COLO668 (cell line): ENCODE measurements at regions not wholly inside any gene's neighbourhood (a gene's known extent, or its start where the extent isn't known, plus 50 kb on each side); places are given as distances from the start of the nearest gene placed in this dataset.
"Not testable (repeated sequence)": the region's sequence is repeated elsewhere in the genome, so short reads cannot be mapped to it uniquely, and the experiment has no call there.

Experiments
- DNase-seq: peaks from one replicate; lab custom pipeline; 2025; ENCODE audit not compliant: unreplicated experiment; lab: John Stamatoyannopoulos, UW

DNA sequence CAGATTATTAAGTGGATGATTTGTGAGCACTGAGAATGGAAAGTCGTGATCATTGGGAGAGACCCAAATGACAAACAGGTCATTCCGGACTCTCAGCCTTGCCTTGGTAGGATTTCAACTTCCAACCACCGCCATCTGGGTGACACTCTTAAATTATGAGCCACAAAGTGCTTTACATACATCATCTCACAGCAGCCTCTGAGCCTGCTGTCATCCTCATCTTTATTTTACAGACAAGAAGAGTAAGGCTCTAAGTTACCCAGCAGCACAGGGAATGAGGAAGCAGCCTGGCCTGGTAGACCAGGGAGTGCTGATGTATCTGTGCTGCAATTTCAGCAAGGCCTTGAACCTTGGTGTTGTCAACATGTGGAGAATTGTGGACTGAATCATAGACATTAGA lies 105.8 kb upstream of the TRIM2 start:
- no peak for DNase-seq

DNA sequence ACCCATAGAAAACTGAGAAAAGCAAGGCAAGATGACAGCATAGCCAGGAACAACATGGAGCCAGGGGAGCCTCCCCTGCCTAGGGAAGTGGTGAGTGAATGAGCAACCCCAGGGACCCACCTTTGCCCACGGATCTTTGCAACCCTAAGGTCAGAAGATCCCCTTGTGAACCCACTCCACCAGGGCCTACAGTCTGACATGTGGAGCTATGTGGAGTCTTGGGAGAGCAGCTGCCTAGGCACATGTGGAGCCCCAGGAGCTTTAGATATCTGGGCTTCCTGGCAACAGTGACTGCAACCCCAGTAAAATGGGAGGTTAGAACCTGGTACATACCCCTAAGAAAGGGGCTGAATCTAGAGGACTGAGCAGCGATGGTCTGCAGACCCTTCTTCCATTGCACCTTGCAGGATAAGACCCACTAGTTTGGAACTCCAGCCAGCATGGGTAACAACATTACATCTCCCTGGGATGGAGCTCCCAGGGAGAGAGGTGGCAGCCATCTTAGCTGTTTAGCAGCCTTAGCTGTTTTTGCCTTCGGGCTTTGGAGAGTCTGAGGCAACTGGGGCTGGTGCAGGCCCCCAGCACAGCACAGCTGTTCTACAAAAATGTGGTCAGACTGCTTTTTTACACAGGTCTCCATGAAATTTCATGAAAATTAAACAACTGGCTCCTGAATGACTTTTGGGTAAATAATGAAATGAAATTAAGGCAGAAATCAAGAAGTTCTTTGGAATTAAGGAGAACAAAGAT lies 104.7 kb upstream of the TRIM2 start:
- DNase-seq, result no peak

- not testable (repeated sequence) for DNase-seq
Measured at GRCh38 chr4:153106736-153107135, 97.5 kb upstream of the TRIM2 start.

- no peak for DNase-seq
Measured at GRCh38 chr4:153107246-153107645, 97.0 kb upstream of the TRIM2 start.

GRCh38 chr4:153109296-153109849 lies 94.9 kb upstream of the TRIM2 start:
- no peak for DNase-seq

GRCh38 chr4:153110739-153111138 lies 93.5 kb upstream of the TRIM2 start:
- no peak for DNase-seq

GRCh38 chr4:153111426-153112040 lies 92.7 kb upstream of the TRIM2 start:
- DNase-seq, result peak; percentile 36

- DNase-seq, result peak; percentile 64
Measured at GRCh38 chr4:153112041-153112441, 92.2 kb upstream of the TRIM2 start.

- DNase-seq, result no peak
Measured at GRCh38 chr4:153113061-153113837, 91.0 kb upstream of the TRIM2 start.

- DNase-seq, result no peak
Measured at GRCh38 chr4:153113838-153114105, 90.5 kb upstream of the TRIM2 start.

DNA sequence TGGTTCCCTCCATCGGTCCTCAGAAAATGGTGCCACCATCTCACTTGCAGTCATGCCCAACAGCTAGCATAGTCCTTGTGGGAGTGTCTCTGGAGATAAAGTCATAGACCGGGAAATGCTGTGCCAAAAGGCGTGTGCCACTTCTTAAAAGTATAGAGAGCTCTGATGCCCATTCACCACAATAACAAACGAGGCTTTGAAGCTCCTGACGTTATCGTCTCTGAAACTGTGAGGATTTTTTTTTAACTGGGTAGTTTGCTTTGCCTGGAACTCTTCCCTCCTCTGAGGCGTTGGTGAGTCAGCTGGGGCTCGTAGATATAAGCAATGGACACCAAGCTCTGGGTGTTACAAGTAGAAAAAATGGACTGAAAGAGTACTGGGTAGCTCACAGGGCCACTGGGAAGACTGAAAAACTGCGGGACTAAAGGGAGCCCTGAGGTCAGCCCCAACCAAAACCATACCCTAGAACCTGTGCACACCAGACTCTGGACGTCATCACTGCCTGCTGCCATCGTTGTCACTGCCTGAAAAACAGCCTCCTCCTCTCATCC lies 89.4 kb upstream of the TRIM2 start:
- no peak for DNase-seq

GRCh38 chr4:153115322-153116290 lies 88.6 kb upstream of the TRIM2 start:
- DNase-seq, result no peak

- no peak for DNase-seq
Measured at GRCh38 chr4:153116291-153116680, 88.0 kb upstream of the TRIM2 start.

- DNase-seq, result no peak
Measured at GRCh38 chr4:153116801-153117200, 87.4 kb upstream of the TRIM2 start.

DNA sequence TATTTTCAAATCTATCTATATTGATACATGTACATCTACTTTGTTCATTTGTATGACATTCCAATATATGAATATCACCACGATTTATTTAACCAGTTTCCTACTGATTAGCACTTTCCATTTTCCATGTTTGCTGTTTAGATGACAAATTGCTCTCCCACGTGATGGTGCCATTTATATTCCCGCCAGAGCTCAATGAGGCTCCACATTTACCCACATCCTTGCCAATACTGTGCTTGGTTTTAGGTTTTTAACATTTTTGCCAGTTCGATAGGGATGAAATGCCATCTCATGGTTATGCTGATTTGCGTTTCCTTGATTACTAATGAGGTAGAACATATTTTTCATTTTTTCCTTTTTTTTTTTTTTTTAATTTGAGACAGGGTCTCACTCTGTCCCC lies 86.7 kb upstream of the TRIM2 start:
- DNase-seq, result no peak

- no peak for DNase-seq
Measured at GRCh38 chr4:153119626-153120025, 84.6 kb upstream of the TRIM2 start.

DNA sequence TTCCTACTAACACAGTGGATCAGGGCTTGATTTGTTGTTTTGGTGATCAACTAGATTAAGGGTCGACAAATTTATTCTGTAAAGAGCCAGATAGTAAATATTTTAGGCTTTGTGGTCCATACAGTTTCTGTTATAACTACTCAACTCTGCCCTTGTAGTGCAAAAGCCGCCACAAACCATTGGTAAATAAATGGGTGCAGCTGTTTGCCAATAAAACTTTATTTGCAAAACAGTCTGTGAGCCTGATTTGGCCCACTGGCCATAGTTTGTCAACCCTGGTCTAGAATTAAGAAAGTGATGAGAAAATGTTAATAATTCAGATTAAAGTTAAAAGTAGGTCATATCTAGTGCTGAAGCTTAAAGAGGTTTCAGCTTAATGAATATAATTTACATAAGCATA lies 84.0 kb upstream of the TRIM2 start:
- no peak for DNase-seq

DNA sequence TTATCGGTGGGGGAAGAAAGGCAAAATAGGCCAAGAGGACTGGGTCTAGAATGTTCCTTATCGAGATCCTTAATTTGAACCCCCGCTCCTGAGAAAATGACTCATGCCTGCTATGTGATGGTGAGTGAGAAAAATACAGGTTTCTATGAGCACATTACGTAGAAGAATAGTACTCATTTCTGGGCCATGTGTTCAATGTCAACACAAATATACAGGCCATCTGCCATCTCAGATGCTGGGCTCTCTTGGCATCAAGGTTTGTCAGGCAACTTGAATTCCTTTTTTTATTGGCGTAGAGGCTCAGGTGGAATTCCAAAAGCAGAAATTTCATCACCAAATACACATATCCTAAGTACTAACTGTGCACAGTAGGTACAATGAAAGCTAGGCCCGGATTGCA lies 81.4 kb upstream of the TRIM2 start:
- DNase-seq, result no peak

GRCh38 chr4:153126137-153126536 lies 78.1 kb upstream of the TRIM2 start:
- no peak for DNase-seq

DNA sequence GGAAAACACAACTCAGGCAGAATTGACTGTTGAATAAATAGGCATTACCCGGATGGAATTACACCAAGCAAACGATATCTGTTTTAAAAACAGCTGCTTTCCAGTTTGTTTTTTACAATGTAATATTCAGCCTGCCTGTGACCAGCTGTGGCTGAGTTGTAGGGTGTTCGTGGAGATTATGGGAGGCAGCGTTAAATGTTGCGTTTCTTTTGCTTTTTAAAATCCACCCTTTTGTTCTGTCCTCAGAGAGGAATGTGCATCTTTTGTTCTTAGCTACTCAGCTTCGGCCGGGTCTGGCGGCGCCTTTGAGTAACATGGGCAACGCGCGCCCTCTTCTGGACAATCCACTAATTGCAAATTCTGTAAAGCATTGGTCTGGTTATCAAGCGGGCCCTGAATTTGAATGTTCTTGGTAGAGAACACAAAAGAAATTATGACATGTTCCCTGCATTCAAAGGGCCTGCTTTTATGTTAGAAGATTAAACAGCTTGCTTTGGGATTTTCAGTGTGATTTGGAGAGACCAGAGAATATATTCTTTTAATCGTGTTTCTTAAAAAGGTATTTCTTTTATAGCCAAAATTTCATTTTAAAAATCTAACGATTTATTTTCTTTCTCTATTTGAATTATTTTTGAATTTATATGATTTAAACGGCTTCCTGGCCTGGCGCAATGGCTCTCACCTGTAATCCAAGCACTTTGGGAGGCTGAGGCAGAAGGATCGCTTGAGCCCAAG lies 76.3 kb upstream of the TRIM2 start:
- peak; percentile 88 for DNase-seq
